ENCODE measurements at regions not wholly inside any gene's neighbourhood (a gene's known extent, or its start where the extent isn't known, plus 50 kb on each side); places are given as distances from the start of the nearest gene placed in this dataset.
"Not testable (repeated sequence)": the region's sequence is repeated elsewhere in the genome, so short reads cannot be mapped to it uniquely, and the experiment has no call there.

DNA sequence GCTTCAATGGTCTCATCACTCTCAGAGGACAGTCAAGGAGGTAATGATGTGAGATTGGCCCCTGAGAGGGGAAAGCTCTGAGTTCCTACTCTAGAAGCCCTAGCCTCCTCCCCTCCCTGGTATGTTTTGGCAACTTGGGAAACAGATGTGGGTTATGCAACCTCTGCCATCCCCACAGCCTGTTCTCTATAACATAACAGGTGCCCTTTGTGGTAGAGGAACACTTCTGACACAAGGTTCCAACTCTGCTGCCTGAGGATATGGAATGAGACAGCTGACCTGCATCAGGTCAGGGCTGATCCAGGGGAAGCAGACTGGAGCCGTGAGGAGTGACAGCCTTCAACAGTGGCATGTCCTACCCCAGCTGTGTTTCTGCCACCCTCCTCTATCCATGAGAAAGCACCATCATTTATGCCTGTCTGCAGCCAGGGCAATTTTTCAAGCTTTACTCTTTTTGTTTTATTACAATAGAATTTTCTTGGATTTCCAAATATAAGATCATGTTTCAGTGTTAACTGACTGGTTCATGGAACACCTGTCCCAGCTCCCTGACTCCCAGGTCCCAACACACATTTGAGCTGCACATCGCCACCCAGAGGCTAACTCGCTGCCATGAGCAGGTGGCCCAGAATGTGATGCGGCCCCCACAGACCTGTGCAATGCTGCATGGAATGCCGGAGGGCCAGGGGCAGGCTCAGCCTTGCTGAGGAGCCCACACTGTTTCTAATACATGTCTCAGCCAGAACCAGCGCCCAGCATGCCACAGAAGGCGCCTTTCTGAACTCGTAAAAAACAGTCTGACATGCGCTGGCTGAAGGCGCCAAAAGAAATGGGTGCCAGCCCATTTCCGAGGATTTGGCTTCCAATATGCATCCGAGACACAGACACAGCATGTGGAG lies 124.8 kb upstream of the CHST15 start:
- no peak for DNase-seq (ENCODE audit: low read depth in 1 of 2, low spot score in 1 of 2)

- DNase-seq (ENCODE audit: low read depth in 1 of 2, low spot score in 1 of 2): no peak
Observed at GRCh38 chr10:124217031-124217430, 123.6 kb upstream of the CHST15 start.

GRCh38 chr10:124214610-124215375 lies 121.4 kb upstream of the CHST15 start:
- DNase-seq (ENCODE audit: low read depth in 1 of 2, low spot score in 1 of 2): no peak

DNA sequence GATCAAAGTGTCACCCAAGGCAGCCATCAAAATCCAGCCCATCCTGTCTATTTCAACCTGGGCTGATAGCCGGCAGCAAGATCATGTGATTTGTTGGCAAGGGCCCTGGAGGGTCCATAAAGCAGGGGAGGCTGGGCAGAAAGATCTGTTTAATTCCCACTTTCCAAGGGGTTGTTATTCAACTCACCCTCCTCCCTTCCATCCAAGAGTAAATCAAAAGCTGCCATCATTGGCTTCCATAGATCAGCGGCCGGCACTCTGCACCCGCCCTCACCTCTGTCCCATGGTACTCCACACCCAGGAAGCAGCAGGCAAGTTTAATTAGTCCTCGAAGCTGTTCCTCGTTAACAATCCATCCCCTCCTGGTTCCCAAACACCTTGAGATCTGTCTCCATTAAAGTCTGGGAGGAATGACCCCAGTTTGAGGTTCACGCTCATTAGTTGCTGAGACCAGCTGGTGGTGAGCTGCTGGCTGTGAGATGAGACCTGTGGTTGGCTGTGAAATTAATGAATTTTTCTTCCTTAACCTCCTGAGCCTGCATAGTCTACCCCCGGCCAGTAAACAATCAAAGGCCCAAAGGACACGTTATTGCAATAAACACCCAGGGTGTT lies 120.6 kb upstream of the CHST15 start:
- DNase-seq (ENCODE audit: low read depth in 1 of 2, low spot score in 1 of 2): no peak

- no peak for DNase-seq (ENCODE audit: low read depth in 1 of 2, low spot score in 1 of 2)
Observed at GRCh38 chr10:124213471-124213870, 120.1 kb upstream of the CHST15 start.

DNA sequence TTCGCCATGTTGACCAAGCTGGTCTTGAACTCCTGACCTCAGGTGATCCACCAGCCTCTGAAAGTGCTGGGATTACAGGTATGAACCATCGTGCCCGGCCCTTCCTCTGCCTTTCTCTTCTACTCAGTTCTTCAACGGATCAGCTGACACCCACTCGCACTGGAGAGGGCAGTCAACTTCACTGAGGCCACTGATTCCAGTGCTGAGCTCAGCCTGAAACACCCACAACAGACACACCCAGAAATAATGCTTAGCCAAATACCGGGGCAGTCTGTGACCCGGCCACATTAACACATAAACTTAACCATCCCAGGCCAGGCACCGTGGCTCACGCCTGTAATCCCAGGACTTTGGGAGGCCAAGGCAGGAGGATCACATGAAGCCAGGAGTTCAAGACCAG lies 119.3 kb upstream of the CHST15 start:
- DNase-seq (ENCODE audit: low read depth in 1 of 2, low spot score in 1 of 2): no peak

DNA sequence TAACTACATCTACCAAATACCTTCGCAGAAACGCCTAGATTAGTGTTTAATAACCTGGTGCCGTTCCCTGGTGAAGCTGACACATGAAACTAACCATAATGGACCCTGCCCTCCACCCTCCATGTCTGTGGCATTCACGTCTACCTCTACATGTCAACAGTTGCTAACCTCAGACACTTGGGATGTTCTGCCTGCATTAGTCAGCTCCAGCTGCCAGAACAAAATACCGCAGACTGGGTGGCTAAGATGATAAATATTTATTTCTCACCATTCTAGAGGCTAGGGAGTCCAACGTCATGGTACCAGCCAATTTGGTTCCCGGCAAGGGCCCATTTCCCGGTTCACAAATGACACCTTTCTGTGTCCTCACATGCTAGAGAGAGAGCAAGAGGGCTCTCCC lies 118.5 kb upstream of the CHST15 start:
- DNase-seq (ENCODE audit: low read depth in 1 of 2, low spot score in 1 of 2): no peak

DNA sequence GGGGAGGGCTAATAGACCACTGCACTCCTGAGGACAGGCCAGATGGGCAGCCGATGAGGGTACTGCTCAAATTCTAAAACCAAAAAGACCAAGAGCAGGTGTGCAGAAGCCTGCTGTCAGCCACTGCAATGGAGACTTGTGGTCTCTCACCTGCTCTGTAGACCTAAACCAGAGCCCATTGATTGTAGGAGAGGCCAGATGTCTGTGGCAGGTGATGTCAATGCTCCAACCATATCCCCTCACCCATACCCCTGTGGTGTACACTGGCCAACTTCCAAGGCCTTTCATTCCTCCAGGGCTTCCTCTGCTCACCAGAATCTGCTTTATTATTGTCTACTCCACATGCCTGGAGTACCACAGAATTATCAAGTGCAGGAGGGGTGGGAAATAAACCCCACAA lies 116.9 kb upstream of the CHST15 start:
- no peak for DNase-seq (ENCODE audit: low read depth in 1 of 2, low spot score in 1 of 2)

DNA sequence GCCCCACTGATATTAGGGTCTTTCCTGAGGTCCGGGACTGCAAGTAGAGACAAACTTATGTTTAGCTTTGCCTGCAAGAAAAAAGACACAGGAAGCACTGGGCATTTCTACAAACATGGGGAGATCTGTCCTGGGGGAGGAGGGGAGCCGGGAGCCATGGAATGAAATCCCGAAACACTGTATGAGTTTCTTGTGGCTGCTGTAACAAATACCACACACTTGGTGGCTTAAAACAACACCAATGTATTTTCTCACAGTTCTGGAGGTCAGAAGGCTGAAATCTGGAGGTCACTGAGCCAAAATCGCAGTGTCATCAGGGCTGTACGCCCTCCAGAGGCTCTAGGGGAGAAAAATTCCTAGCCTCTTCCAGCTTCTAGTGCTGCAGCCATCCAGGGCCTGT lies 114.0 kb upstream of the CHST15 start:
- DNase-seq (ENCODE audit: low read depth in 1 of 2, low spot score in 1 of 2): no peak

DNA sequence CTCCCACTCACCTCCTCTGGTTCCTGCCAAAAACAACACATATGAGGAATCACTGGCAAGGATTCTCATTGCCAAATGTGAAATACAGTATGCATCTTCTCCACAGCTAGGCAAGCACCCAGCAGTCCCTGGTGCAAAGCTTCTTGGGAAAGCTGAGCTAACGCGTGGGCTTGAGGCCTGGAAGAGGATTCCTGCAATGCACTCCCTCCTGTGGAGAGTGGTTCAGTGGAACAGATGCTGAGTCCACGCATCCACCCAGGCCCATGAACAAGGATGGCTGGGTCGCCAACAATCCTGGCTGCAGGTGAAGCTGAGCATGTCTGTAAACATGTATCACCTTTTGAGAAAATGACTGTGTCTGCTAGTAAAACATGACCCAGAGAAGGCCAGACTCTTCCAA lies 113.2 kb upstream of the CHST15 start:
- DNase-seq (ENCODE audit: low read depth in 1 of 2, low spot score in 1 of 2): no peak

DNA sequence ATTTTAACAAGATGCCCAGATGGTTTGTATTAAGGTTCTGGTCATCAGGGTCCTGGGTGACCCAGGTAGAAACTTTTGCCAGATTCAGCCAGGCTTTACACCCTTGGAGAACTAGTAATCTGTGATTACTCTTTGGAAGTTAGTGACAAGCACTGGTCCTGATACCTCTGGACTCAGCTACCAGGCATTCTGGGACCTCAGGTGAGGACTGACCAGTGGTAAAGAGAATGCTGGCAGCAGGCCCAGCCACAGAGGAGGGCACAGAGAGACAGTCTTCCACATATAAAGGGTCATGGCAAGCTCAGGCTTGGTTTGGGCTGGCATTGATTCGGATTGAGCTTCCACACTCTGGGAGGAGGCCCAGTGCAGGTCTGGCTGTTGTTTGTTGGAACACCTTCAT lies 112.0 kb upstream of the CHST15 start:
- no peak for DNase-seq (ENCODE audit: low read depth in 1 of 2, low spot score in 1 of 2)

DNA sequence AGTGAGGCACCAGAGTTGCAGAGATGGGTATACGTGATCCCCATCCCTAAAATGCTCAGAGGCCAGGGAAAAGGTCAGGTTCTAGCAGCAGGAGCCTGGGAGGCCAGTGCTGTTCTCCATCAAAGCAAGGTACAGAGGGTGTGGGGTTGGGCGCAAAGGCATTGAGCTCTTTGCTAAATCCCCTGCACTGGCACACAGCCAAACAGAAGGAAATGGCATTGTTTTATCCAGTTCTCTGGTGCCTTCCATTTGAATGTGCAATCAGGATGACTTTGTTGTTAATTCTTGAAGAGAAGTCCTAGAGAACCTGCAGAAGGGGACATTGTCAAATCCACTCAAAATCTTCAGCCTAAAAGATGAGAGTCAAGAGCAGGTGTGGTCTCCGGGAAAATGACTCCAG lies 111.3 kb upstream of the CHST15 start:
- no peak for DNase-seq (ENCODE audit: low read depth in 1 of 2, low spot score in 1 of 2)

DNA sequence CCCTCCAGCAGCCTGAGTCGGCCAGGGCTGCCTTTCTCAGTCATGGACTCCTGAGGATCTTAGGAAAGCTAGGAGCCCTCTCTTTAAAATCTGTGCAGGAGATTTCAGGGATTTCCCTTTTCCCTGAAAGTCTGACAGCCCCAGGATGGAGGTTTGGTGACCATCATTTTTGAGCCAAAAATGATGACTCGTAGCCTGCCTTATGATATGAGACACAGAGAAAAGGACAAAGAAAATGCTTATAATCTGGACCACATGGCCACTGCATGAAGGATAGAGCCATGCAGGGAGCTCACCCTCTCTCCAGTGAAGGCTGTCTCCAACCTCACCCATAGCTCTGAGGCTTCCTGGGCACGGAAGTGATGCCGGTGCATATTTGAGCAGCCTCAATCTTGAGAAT lies 106.6 kb upstream of the CHST15 start:
- no peak for DNase-seq (ENCODE audit: low read depth in 1 of 2, low spot score in 1 of 2)

GRCh38 chr10:124198871-124199270 lies 105.5 kb upstream of the CHST15 start:
- DNase-seq (ENCODE audit: low read depth in 1 of 2, low spot score in 1 of 2): no peak

- no peak for DNase-seq (ENCODE audit: low read depth in 1 of 2, low spot score in 1 of 2)
Observed at GRCh38 chr10:124198125-124198501, 104.7 kb upstream of the CHST15 start.

GRCh38 chr10:124197371-124198124 lies 104.2 kb upstream of the CHST15 start:
- no peak for DNase-seq (ENCODE audit: low read depth in 1 of 2, low spot score in 1 of 2)

DNA sequence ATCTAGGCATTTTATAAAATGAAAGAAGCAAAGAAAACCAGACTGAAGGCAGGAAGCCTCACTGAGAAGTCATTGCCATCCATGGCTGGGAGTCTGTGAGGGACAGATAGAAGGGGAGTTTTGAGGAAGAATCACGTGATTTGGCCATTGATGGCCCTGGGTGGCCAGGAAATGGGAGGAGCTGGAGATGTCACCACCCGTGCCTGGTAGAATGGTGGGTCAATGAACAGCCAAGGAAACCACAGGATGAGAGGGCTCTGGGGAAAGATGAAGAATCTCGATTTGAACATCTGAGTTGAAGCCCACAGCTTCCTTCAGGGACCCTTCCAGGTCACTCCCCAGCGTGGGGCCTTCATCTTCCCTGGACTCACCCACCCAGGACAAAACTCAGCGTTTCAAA lies 103.3 kb upstream of the CHST15 start:
- DNase-seq (ENCODE audit: low read depth in 1 of 2, low spot score in 1 of 2): no peak

- DNase-seq (ENCODE audit: low read depth in 1 of 2, low spot score in 1 of 2): no peak
Observed at GRCh38 chr10:124194199-124194824, 100.9 kb upstream of the CHST15 start.

GRCh38 chr10:124193309-124193696 lies 99.9 kb upstream of the CHST15 start:
- no peak for DNase-seq (ENCODE audit: low read depth in 1 of 2, low spot score in 1 of 2)

- DNase-seq (ENCODE audit: low read depth in 1 of 2, low spot score in 1 of 2): not testable (repeated sequence)
Observed at GRCh38 chr10:124192664-124193308, 99.4 kb upstream of the CHST15 start.

Measured in activated T-helper 1 cell treated with anti-CD3 and anti-CD28 coated beads, Interleukin-2, amount 50 U/mL, for 16 hours (primary cell).